NCI-H1092 treated with DMSO at 0.1 percent for 48 hours (cell line): ENCODE measurements at regions not wholly inside any gene's neighbourhood (a gene's known extent, or its start where the extent isn't known, plus 50 kb on each side); places are given as distances from the start of the nearest gene placed in this dataset.
A peak's percentile ranks its signal among the peaks of the same experiment; 100 is the strongest.
"Not testable (repeated sequence)": the region's sequence is repeated elsewhere in the genome, so short reads cannot be mapped to it uniquely, and the experiment has no call there.

ENCODE experiments used
- DNase-seq: peaks from one replicate; lab custom pipeline; 2025; lab: John Stamatoyannopoulos, UW

DNA sequence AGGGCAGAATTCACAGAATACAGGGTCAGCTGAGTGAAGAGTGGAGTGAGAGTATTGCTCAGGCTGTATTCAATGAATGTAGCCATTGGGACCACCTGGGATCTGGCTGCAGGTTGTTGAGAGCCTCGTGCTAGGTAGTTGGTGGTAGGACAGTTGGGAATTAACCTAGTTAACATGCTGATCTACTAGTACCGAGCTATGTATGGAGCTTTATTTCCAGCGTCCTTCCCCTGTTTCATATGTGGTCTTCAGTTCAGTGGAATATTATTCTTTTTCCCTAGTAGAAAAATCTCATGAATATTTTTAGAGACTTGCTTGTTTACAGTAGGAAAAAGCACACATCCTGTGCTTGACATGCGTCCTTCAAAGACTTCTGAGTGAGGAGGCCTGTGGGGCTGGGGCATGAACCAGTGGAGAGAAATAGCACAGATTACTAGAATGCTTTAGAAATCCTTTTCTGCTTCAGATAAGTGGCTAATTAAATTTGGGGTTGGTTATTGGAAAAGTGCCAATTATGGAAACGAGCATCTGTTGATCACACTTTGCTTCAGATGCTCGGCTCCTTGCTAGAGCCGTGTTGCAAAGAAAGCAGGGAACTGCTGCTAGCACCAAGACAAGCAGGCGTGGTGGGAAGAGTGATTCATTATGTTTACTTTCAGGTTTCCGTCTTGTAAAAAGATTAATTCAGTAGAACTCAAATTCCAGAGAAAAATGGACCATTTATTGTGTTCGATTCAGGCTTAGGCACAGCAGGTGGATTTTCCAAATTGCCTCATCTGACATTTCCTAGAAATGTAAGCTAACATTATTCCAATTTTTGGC, 53.6 kb downstream of the ARF6 start:
- DNase-seq = peak; percentile 74

DNA sequence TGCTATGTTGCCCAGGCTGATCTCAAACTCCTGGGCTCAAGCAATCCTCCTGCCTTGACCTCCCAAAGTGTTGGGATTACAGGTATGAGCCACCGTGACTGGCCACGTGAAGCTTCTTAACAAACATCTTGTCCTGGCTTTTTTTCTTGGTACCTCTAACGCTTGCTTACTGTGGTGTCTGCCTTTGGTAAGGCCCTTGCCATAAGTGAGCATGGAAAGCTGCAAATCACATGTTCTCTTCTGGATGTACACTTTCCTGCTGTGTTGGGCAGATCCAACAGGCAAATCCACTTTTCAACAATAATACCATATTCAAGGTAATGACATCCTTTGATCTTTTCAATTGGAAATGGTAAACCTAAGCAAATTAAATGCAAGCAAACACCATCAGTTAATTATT, 54.6 kb downstream of the ARF6 start:
- DNase-seq = no peak

DNA sequence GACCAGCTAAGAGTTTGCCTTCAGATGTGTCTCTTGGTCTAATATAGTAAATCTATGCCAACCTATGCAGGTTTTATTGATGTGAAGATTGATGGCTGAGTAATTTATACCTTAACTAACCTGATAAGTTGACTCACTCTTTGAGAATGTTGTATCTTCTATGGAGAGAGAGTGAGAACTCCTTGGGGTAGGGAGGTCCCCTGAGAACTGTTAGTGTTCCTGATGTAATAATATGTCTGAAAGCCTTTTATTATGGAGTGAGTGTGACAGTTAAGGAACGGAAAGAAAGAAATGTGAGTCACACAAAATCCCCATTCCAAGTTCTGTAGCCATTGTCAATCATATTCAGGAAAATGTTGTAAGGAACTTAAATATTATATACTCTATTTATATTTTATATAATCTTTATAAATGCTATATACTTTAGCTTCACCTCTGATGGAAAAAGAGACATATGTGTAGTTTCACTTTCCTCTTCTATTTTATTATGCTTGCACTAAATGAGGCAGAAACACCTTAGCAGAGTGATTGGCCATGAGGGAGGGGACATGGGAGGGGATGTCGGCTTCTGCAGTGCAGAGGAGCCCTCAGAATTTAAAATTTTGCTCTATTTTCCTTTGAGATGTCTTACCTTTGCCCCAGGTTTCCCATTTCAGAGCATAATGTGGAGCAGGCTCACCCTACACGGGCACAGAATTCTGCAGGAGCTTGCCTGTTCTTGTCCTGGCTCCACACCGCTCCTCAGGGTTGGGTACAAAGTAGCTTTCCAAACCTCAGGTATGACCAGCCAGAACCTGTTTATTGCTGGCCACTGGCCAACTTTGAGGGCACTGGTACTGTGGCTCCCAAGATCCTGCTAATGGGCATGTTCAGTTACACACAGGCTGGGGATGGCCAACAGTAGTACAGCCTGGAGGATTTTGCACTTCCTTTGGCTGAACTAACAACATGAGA, 57.7 kb downstream of the ARF6 start:
- no peak for DNase-seq

DNA sequence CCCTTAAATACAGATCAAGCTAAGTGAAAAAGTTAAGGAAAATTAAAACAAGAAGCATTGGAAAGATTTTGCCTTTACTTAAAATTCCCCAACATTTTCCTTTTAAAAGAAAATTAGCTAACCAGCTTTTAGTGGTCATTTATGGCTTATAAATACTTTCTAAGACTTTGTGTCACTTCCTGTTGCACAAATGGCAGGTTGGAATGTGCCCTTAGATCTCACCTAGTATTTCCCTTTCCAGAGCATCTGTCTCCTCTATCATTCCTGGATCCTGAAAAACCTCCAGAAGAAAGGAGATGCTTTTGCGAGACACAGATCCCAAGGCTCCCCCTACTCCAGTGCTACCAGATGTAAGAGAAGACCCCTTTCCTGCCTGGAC, 58.3 kb downstream of the ARF6 start:
- DNase-seq = no peak

DNA sequence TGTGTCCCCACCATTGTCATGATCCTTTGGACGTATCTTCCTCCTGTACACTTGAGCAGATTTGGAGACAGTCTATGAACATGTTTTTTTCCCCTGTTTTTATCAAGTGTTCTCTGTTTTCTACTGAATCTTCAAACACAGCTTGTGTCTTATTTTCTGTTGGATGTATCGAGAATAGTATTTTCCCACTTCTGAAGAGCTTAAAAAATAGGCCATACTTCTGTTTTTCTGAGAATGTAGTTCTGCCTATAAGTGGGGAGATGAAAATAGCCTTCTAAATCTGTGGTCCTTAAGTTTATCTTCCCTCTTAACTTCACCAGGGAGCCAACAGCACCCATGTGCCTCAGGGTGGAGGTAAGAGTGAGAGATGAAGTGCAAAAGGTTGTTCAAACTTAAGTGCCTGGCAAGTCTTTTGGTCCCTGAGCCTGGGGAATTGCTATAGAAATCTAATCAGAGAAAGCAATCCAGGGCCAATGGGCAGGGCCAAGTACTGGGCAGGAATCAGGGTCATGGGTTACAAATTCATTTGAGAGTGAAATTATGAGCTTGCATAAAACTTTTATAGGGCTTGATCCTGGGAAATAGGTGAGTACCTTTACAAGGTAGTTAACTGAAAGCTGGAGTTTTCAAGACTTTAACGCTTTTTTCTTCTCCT, 58.9 kb downstream of the ARF6 start:
- DNase-seq = no peak

DNA sequence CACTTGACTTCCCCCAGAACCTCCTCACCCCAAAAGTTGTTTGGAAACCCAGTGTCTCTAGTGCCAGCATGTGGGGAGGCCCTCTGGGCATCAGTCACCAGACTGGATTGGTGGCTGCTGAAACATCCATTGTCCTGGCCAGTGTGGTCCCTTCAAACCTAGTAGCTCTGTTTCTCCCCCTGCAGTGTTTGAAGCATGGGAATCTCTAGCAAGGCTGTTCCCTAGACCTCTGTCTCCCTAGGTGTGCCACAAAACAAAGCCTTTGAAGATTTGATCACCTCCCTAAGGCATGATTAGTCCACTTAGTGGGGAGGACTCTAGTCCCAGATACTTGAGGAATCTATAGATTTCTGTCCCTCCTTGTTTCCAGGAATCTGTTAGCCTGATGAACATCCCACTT, 60.3 kb downstream of the ARF6 start:
- no peak for DNase-seq

DNA sequence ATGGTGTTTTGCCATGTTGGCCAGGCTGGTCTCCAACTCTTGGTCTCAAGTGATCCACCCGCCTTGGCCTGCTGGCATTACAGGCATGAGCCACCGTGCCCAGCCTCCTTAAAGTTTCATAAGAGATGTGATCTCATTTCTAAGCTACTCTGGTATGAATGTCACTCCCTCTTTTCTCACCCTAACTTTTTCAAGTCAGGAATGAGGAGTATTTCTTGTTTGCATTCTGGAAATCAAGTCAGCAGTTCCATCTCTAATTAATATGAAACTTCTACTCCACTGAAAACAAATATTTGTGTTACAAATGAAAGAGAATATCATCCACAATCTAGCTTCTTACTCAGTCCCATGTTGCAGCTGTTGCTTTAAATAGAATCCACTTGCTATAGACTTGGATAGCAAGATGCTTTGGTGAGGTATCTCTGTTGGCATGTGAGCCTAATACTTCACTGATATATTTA, 61.3 kb downstream of the ARF6 start:
- DNase-seq = no peak

DNA sequence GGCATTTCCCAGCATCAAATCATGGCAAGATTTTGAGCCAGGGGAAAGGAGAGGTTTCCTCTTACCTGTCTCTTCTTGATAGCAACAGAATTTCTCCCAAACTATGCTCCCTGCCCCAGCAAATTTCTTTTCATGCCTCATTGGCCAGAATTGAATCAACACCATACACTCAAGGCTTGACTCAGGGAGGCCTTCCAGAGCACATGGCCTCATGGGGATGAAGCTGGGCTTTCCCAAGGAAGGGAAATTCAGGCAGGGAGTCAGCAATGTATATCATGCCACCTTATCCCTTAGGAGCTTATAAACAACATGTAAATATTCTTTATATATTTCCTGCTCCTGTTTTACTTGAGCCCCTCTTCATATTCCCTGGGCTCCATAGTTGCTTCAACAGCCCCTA, 62.1 kb downstream of the ARF6 start:
- DNase-seq = no peak

DNA sequence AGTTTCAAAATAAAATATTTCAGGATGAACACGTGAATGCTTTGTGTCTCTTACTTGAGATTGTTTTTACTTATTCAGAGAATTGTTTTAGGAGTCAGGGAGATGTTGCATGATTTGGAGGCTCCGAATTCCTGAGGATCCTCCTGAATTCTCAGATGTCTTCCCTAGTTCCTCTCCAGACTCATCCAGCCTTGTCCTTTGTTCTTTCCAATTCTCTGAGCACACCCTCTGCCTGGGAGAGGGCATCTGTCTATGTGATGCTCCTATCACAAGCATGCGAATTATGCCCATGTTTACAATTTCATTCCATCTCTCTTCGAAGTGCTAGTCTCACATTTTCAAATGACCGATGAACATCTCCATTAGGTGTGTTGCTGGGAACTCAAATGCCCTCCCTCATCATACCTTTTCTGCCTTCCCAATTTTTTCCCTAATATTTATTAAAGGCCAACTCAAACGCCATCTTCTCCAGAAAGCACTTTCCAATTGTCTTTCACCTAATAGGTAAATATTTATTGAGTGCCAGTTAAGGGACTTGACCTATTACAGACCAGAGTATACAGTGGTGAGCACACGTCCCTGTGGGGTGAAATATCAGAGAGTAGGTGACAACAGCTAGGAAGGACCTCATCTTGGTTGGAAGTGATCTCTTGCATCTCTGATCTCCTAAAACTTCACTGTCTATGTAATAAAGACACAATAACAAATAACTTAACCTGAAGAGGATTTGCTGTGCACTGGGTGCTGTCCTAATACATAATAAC, 64.4 kb downstream of the ARF6 start:
- no peak for DNase-seq

DNA sequence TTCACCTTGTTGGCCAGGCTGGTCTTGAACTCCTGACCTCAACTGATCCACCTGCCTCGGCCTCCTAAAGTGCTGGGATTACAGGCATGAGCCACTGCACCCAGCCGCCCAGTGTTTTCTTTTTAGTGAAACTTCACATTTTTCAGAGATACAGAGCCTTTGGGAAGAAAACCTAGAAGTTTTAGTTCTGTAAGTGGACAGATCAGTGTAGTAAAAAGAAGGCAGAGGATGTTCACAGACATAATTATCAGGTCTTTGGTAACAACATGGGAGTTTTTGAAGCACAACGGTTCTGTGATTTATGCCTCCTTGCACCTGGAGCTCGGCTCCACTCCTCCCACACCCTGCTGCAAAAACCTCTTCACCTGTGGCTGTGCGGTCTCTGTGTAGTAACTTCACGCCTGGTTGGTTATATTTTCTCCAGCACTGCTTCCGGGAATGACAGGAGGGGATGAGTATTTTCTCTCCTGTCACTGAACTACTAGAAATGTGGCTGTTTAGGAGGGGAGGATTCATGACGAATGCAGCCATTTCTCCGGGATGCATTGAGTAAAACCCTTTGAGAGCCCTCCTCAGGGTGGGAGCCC, 67.0 kb downstream of the ARF6 start:
- DNase-seq = peak; percentile 77

DNA sequence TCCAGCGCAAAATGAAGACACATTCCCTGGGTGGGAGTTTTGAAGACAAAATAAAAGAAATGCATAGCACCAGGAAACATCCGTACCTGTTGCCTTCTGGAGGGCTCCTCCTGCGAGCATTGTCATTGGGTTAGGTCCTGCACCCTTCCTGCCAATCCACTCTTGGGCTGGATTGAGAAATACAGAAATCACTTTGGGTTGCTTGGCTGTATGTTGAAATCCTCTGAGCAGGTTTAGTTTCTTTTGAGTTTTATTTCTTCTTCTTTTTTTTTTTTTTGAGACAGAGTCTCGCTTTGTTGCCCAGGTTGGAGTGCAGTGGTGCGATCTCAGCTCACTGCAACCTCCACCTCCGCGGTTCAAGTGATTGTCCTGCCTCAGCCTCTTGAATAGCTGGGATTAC, 67.6 kb downstream of the ARF6 start:
- DNase-seq = no peak

DNA sequence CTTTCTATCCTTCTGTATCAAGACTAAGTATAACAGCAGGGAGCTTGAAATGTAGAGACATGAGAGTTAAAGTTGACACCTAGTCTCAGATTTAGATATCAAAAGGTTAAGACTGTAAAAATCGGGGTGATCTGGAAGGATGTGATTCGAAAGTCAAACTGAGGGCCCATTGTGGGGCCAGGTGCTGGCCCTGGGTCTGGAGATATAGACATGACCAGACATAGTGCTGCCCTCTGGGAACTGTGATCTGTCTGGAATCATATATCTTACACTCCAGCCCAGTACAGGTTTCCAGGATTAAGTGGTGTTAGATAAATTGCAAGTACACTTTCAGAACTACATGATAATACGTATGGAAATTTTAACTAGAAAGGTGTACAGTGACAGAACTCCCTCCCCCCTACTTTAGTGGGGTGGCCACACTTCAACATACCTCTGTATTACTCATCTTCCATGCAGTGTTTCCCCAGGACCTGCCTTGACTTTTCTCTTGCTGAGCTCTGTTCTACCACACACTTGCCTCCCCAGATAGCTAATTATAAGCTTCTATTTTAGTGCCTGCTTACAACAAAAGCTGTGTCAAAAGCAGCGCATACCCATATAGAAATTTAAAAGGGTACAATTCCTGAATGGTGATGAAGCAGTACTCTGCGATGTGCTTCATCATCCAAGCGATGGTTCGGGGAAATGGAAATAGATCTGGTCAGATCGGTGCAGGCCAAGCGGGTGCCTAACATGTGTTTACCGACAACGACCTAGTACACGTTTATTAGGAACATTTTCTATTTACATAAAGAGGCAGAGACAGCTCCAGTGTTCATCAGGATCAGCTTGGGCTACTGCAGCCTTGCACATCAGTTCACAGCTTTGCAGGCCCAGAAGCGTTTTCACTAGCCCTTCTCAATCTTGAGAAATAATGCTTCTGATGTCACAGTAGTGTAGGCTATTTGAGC, 68.7 kb downstream of the ARF6 start:
- no peak for DNase-seq

DNA sequence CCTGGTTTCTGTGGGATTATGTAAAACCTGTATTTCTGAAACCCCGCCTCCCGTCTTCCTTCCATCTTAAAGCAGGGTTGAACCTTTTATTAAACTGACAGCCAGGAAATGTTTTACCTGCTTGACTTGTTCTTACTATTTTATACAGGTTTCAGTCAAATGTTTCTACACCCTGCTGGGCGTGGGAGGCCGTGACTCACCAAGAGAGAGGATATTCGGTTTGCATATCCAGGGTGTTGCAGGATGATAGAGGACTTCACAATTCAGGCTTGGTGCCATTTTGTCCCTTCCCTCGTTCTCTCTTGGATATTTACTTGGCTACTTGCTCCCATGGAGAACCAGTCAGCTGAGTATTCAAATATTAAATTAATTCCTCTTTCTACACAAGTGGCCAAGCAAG, 69.7 kb downstream of the ARF6 start:
- DNase-seq = no peak

DNA sequence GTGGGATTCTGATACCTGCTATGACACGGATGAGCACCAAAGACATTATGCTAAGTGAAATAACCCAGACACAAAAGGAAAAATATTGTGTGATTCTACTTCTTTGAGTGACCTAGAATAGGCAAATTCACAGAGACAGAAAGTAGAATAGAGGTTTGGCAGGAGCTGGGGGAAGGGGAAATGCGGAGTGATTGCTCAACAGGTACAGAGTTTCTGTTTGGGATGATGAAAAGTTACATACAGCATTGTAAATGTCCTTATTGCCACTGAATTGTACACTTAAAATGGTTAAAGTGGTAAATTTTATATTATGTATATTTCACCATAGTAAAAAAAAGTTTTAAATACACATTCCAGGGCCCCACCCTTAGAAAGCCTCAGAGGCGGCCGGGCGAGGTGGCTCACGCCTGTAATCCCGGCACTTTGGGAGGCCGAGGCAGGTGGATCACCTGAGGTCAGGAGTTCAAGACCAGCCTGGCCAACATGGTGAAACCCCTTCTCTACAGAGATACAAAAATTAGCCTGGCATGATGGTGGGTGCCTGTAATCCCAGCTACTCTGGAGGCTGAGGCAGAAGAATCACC, 72.3 kb downstream of the ARF6 start:
- not testable (repeated sequence) for DNase-seq

DNA sequence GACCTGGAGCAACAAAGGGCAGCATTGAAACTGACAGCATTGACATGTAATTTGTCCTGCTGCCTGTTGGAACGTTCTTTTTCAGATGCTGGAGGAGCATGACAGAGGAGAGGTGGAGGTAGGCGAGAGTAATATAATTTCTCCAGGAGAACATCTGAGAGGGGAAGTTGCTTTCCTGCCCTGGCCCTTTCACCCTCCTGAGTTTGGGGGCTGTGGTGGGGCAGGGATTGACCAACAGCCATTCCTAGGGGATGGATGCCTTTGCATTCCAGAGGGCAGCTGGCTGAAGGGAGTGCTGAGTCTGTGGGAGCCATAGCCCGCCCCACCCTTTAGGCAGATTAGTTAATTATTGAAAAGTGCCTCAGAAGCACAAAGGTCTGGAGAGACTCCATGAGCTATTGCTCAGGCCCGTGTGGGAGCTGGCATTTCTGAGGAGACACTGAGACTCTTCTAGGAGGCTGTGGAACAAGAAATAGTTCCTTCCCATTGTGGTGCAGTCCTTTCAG, 73.5 kb downstream of the ARF6 start:
- DNase-seq = no peak

DNA sequence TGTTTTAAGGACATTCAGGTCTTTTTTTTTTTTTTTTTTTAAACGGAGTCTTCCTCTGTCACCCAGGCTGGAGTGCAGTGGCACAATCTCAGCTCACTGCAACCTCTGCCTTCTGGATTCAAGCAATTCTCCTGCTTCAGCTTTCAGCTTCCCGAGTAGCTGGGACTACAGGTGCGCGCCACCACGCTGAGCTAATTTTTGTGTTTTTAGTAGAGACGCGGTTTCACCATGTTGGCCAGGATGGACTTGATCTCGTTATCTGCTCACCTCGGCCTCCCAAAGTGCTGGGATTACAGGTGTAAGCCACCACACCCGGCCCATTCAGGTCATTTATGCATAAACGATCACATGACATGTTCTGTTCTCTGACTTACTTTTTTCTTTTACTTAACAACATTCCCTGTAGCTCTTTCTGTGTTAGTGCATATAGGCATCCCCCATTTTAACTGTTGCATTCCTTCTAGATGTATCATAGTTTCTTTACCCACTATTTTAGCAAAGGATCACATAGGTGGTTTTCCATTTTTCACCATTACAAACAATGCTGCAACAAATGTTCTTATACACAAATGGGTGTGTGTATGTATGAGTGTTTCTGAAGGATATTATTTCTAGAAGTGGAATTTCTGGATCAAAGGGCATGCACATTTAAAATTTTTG, 74.2 kb downstream of the ARF6 start:
- no peak for DNase-seq

DNA sequence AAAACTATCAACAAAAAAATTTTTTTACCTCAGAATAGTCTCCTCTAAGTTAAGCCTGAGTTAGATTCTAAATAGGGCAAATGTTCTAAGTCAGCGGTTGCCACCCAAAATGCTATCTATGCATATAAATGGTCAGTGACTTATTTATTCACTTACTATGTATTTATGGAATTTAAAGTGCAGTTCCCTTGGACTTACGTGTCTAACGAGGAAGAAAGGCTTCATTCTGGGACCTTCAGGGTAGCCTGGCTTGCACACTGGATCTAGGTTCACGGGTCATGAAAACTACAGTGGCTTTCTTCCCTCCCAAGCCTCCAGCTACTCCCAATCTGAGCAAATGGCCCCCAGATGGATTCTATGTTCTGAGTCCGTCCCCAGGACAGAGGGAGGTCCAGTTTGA, 77.1 kb downstream of the ARF6 start:
- DNase-seq = no peak

DNA sequence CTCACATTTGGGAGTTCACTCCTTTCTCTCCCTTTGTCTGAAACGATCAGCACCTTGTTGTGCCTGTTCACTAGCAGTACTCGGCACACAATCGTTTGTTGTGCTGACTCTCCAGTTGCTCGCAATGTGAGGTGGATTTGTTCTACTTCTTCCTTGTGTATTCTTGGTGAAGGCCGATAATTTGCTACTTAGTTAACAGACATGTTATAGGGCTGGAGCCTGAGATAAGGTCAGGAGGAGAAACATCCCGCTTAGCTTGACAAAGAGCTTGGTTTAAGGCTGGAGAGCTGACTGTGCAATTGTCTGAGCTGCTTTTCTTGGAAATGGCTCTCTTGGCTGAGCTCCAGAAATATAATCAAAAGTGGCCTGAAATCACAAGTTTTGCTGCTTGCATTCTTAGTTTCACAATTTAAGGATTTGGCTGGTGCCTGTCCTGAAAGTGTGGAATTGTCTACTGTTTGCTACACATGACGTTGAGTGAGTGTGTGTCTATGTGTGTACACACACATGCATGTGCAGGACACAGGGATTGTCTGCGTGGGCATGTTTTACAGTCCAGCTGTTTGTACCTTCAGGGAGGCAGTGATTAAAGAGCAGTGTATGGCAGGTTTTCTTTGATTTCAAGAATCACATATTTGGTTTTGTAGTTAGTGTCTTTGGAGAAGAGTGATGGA, 77.7 kb downstream of the ARF6 start:
- peak; percentile 33 for DNase-seq
